ENCODE measurements at regions not wholly inside any gene's neighbourhood (a gene's known extent, or its start where the extent isn't known, plus 50 kb on each side); places are given as distances from the start of the nearest gene placed in this dataset.

GRCh38 chr9:2403701-2404100 is 217.9 kb upstream of the VLDLR start:
- ATAC-seq (ENCODE audit: low FRiP score) (no peak), DNase-seq (ENCODE audit: low spot score) (no peak)
- no peak for TF ChIP-seq CTCF (IDR thresholded peaks at IDR 0.05)

GRCh38 chr9:2406252-2406651 is 215.3 kb upstream of the VLDLR start:
- no peak for DNase-seq (ENCODE audit: low spot score)
- TF ChIP-seq CTCF (IDR thresholded peaks at IDR 0.05), result no peak
- no peak for ATAC-seq (ENCODE audit: low FRiP score)

GRCh38 chr9:2407450-2407849 is 214.1 kb upstream of the VLDLR start:
- no peak for TF ChIP-seq CTCF (IDR thresholded peaks at IDR 0.05)
- ATAC-seq (ENCODE audit: low FRiP score) (no peak), DNase-seq (ENCODE audit: low spot score) (no peak)

- ATAC-seq (ENCODE audit: low FRiP score), result no peak
- DNase-seq (ENCODE audit: low spot score), result no peak
- TF ChIP-seq CTCF (IDR thresholded peaks at IDR 0.05), result no peak
Observed at GRCh38 chr9:2411459-2412215, 209.9 kb upstream of the VLDLR start.

GRCh38 chr9:2413160-2413805 is 208.3 kb upstream of the VLDLR start:
- DNase-seq (ENCODE audit: low spot score), result no peak

GRCh38 chr9:2414465-2414864 is 207.1 kb upstream of the VLDLR start:
- TF ChIP-seq CTCF (IDR thresholded peaks at IDR 0.05), result no peak
- ATAC-seq (ENCODE audit: low FRiP score), result no peak
- DNase-seq (ENCODE audit: low spot score), result no peak

More at GRCh38 chr9:2413160-2413805, 208.3 kb upstream of the VLDLR start:
- ATAC-seq (ENCODE audit: low FRiP score), result no peak
- no peak for TF ChIP-seq CTCF (IDR thresholded peaks at IDR 0.05)

GRCh38 chr9:2415326-2415725 is 206.3 kb upstream of the VLDLR start:
- TF ChIP-seq CTCF (IDR thresholded peaks at IDR 0.05), result no peak
- ATAC-seq (ENCODE audit: low FRiP score), result no peak
- DNase-seq (ENCODE audit: low spot score), result no peak
